ENCODE measurements at regions not wholly inside any gene's neighbourhood (a gene's known extent, or its start where the extent isn't known, plus 50 kb on each side); places are given as distances from the start of the nearest gene placed in this dataset.

DNA sequence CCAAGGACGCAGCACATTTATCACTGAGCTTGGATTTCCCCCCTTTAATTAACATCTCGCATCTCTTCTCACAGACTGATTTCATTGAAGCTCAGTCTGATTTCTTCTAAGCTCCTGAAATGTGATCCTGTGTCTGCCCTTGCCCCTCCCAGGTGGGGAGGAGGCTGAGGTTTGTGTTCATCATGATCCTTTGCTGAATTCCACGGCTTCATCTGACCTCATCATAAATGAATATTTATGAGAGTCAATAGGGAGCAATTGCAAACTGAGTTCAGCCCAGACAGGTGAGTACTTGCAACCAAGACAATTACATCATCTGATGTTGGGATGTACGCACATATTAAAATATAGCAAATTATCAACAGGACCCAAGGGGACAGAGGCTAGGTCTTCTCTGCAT, 72.4 kb downstream of the MAP1LC3B2 start:
- TF ChIP-seq SIN3A (IDR thresholded peaks at IDR 0.05; ENCODE audit: borderline replicate concordance, low read depth, low read length) = no peak
- TF ChIP-seq, protein P1, sequence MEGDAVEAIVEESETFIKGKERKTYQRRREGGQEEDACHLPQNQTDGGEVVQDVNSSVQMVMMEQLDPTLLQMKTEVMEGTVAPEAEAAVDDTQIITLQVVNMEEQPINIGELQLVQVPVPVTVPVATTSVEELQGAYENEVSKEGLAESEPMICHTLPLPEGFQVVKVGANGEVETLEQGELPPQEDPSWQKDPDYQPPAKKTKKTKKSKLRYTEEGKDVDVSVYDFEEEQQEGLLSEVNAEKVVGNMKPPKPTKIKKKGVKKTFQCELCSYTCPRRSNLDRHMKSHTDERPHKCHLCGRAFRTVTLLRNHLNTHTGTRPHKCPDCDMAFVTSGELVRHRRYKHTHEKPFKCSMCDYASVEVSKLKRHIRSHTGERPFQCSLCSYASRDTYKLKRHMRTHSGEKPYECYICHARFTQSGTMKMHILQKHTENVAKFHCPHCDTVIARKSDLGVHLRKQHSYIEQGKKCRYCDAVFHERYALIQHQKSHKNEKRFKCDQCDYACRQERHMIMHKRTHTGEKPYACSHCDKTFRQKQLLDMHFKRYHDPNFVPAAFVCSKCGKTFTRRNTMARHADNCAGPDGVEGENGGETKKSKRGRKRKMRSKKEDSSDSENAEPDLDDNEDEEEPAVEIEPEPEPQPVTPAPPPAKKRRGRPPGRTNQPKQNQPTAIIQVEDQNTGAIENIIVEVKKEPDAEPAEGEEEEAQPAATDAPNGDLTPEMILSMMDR (IDR thresholded peaks at IDR 0.05) = no peak
- TF ChIP-seq, protein P2, sequence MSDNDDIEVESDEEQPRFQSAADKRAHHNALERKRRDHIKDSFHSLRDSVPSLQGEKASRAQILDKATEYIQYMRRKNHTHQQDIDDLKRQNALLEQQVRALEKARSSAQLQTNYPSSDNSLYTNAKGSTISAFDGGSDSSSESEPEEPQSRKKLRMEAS (IDR thresholded peaks at IDR 0.05; ENCODE audit: low read depth) = no peak
- TF ChIP-seq, protein P3, sequence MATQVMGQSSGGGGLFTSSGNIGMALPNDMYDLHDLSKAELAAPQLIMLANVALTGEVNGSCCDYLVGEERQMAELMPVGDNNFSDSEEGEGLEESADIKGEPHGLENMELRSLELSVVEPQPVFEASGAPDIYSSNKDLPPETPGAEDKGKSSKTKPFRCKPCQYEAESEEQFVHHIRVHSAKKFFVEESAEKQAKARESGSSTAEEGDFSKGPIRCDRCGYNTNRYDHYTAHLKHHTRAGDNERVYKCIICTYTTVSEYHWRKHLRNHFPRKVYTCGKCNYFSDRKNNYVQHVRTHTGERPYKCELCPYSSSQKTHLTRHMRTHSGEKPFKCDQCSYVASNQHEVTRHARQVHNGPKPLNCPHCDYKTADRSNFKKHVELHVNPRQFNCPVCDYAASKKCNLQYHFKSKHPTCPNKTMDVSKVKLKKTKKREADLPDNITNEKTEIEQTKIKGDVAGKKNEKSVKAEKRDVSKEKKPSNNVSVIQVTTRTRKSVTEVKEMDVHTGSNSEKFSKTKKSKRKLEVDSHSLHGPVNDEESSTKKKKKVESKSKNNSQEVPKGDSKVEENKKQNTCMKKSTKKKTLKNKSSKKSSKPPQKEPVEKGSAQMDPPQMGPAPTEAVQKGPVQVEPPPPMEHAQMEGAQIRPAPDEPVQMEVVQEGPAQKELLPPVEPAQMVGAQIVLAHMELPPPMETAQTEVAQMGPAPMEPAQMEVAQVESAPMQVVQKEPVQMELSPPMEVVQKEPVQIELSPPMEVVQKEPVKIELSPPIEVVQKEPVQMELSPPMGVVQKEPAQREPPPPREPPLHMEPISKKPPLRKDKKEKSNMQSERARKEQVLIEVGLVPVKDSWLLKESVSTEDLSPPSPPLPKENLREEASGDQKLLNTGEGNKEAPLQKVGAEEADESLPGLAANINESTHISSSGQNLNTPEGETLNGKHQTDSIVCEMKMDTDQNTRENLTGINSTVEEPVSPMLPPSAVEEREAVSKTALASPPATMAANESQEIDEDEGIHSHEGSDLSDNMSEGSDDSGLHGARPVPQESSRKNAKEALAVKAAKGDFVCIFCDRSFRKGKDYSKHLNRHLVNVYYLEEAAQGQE (IDR thresholded peaks at IDR 0.05; ENCODE audit: low read depth, low read length) = no peak
- TF ChIP-seq, protein P4, sequence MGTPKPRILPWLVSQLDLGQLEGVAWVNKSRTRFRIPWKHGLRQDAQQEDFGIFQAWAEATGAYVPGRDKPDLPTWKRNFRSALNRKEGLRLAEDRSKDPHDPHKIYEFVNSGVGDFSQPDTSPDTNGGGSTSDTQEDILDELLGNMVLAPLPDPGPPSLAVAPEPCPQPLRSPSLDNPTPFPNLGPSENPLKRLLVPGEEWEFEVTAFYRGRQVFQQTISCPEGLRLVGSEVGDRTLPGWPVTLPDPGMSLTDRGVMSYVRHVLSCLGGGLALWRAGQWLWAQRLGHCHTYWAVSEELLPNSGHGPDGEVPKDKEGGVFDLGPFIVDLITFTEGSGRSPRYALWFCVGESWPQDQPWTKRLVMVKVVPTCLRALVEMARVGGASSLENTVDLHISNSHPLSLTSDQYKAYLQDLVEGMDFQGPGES (IDR thresholded peaks at IDR 0.05; ENCODE audit: low read depth, low read length) = no peak
- no peak for TF ChIP-seq GATA2 (CRISPR knock-in tag; IDR thresholded peaks at IDR 0.05)
- TF ChIP-seq EZH2phosphoT487 (IDR thresholded peaks at IDR 0.05; ENCODE audit: borderline replicate concordance, low read depth) = no peak
- no peak for TF ChIP-seq EP300 (IDR thresholded peaks at IDR 0.05; ENCODE audit: borderline replicate concordance in 1 of 2, low read depth in 1 of 2, low read length in 1 of 2)
- no peak for TF ChIP-seq YY1 (IDR thresholded peaks at IDR 0.05; ENCODE audit: low read depth)
- no peak for TF ChIP-seq CHD2 (IDR thresholded peaks at IDR 0.05; ENCODE audit: low read length, partially characterized antibody)
- no peak for TF ChIP-seq FOXJ3 (CRISPR knock-in tag; IDR thresholded peaks at IDR 0.05)
- TF ChIP-seq RXRA (IDR thresholded peaks at IDR 0.05; ENCODE audit: borderline replicate concordance, low read depth) = no peak
